K562 (cell line): ENCODE measurements at regions not wholly inside any gene's neighbourhood (a gene's known extent, or its start where the extent isn't known, plus 50 kb on each side); places are given as distances from the start of the nearest gene placed in this dataset.
"Not testable (repeated sequence)": the region's sequence is repeated elsewhere in the genome, so short reads cannot be mapped to it uniquely, and the experiment has no call there.

Experiments used
- ATAC-seq: fragments of 200-7000 bp; cut with Tn5 transposase; 3 replicates; pipeline ENCODE4 v1.9.1; 2020; ENCODE audit warnings: moderate library complexity
- BruUV-seq: library from RNA; stranded (reverse); fragments of 400-500 nt; replicated peaks from 2 replicates; lab custom pipeline; 2021; lab: Mats Ljungman, UMichigan
- CTCF ChIA-PET: fragments of 300-600 bp; formaldehyde crosslinking; extraction: SDS; loops from one replicate; lab custom pipeline; 2021; ENCODE audit warnings: low intra/inter-chr PET ratio; lab: Yijun Ruan, JAX
- POLR2A ChIA-PET: fragments of 300-600, 350-650 bp; sonication (Branson Sonifier 250); formaldehyde crosslinking; extraction: SDS; loops from one replicate; lab custom pipeline; 2021; ENCODE audit warnings: antibody characterized with exemption, inconsistent platforms; lab: Yijun Ruan, JAX
- DNase-seq, 4 experiments: peaks; one replicate each; pipeline versions ENCODE4 v3.0.0 to v3.0.0-alpha.2; 2011 to 2018; ENCODE audit warnings: low spot score in 3 of 4, mixed read lengths in 3 of 4; ENCODE audit errors: extremely low read depth in 1 of 4
- FAIRE-seq: peaks from 2 replicates; lab custom pipeline; 2011; peaks lifted over from hg19 to GRCh38; lab: Jason Lieb, UNC
- H2AFZ ChIP-seq: 2 replicates; pipeline ENCODE4 v1.6.0; 2011; ENCODE audit warnings: low read depth, low read length, control low read depth, inconsistent platforms
- H3K27ac ChIP-seq: fragments of 200-600 bp; 3 replicates; pipeline ENCODE4 v1.8.0; 2011; ENCODE audit warnings: low read depth, mild to moderate bottlenecking, control low read depth, inconsistent platforms, low read length, moderate library complexity, mixed read lengths; ENCODE audit errors: extremely low read depth
- H3K27me3 ChIP-seq, 2 experiments: fragments of 300-600 bp in 1 of 2; 2 replicates in 1 of 2; 3 replicates in 1 of 2; pipeline versions ENCODE4 v1.6.0 to v1.8.0; 2011; ENCODE audit warnings: inconsistent platforms in 2 of 2, low read length in 2 of 2, mild to moderate bottlenecking in 1 of 2, mixed read lengths in 1 of 2, moderate library complexity in 1 of 2; ENCODE audit not compliant: control insufficient read depth in 2 of 2, insufficient read depth in 2 of 2
- H3K36me3 ChIP-seq: fragments of 300-600 bp; 3 replicates; pipeline ENCODE4 v1.8.0; 2011; ENCODE audit warnings: mild to moderate bottlenecking, low read length, inconsistent platforms; ENCODE audit not compliant: control insufficient read depth, insufficient read depth
- H3K4me1 ChIP-seq, 2 experiments: fragments of 200-600 bp in 1 of 2; replicated peaks in 1 of 2; 2 replicates in 1 of 2; 3 replicates in 1 of 2; pipeline versions ENCODE4 v1.5.1 to v1.8.0; 2011; ENCODE audit warnings: inconsistent platforms in 2 of 2, low read length in 2 of 2, mild to moderate bottlenecking in 1 of 2, mixed read lengths in 1 of 2, moderate library complexity in 1 of 2; ENCODE audit not compliant: control insufficient read depth in 2 of 2, insufficient read depth in 2 of 2
- H3K4me2 ChIP-seq: 2 replicates; pipeline ENCODE4 v1.6.1; 2011; ENCODE audit warnings: low read length, control low read depth, inconsistent platforms, mixed read lengths; ENCODE audit not compliant: insufficient read depth
- H3K4me3 ChIP-seq: fragments of 200-600 bp; sonication (generic), shearing (Covaris generic); 2 replicates; pipeline ENCODE4 v1.5.1; 2016; ENCODE audit warnings: control low read depth, inconsistent platforms
- H3K79me2 ChIP-seq: fragments of 200-600 bp; 3 replicates; pipeline ENCODE4 v1.8.0; 2011; ENCODE audit warnings: low read length, inconsistent platforms; ENCODE audit not compliant: control insufficient read depth, insufficient read depth
- H3K9ac ChIP-seq, 2 experiments: 2 replicates each; pipeline versions ENCODE4 v1.6.0 to v1.6.1; 2011; ENCODE audit warnings: low read depth in 2 of 2, low read length in 2 of 2, control low read depth in 1 of 2, inconsistent platforms in 1 of 2, mild to moderate bottlenecking in 1 of 2, mixed read lengths in 1 of 2; ENCODE audit not compliant: insufficient read depth in 1 of 2
- H3K9me1 ChIP-seq: one replicate; pipeline ENCODE4 v1.6.0; 2011; ENCODE audit warnings: inconsistent platforms, mild to moderate bottlenecking, low read length, moderate library complexity; ENCODE audit not compliant: control insufficient read depth, insufficient read depth
- H3K9me3 ChIP-seq: replicated peaks from 2 replicates; pipeline ENCODE4 v1.5.1; 2011; ENCODE audit warnings: low read depth, low read length, inconsistent platforms; ENCODE audit not compliant: control insufficient read depth, insufficient read depth
- H4K20me1 ChIP-seq: replicated peaks from 2 replicates; pipeline ENCODE4 v1.6.1; 2011; ENCODE audit warnings: low read length, inconsistent platforms, mixed read lengths; ENCODE audit not compliant: control insufficient read depth, insufficient read depth
- BACH1 ChIP-seq: fragments of 200-800 bp; sonication (Bioruptor generic); IDR thresholded peaks from 2 replicates; pipeline ENCODE4 v1.6.1; 2016; ENCODE audit warnings: missing genetic modification characterization, missing compliant biosample characterization
- CHAMP1 ChIP-seq: fragments of 450-650 bp; IDR thresholded peaks from 2 replicates; pipeline ENCODE4 v1.6.1; 2016; ENCODE audit warnings: mild to moderate bottlenecking
- CTCF ChIP-seq, 3 experiments: IDR thresholded peaks in 2 of 3; conservative IDR thresholded peaks in 1 of 3; 2 replicates each; pipeline ENCODE4 v1.5.1; 2011 to 2012; ENCODE audit warnings: low read length in 3 of 3, mild to moderate bottlenecking in 3 of 3, control low read depth in 2 of 3, improper control_type of control experiment in 1 of 3, inconsistent platforms in 1 of 3, low read depth in 1 of 3, mixed read lengths in 1 of 3, moderate library complexity in 1 of 3; ENCODE audit not compliant: insufficient read depth in 2 of 3
- FOXA3 ChIP-seq, 2 experiments: fragments of 450-650 bp in 1 of 2; sonication (generic) in 1 of 2; formaldehyde crosslinking; IDR thresholded peaks in 1 of 2; conservative IDR thresholded peaks in 1 of 2; 2 replicates each; pipeline versions ENCODE4 v1.4.0 to v1.8.0; 2020 to 2022; ENCODE audit warnings: mild to moderate bottlenecking in 2 of 2, missing genetic modification reagents in 1 of 2
- JUN ChIP-seq, 2 experiments: sonication (generic) in 1 of 2; formaldehyde crosslinking in 1 of 2; IDR thresholded peaks; 2 replicates each; pipeline versions ENCODE4 v1.6.1 to v1.8.0; 2012 to 2022; ENCODE audit warnings: borderline replicate concordance in 2 of 2, mild to moderate bottlenecking in 2 of 2, improper control_type of control experiment in 1 of 2, low read depth in 1 of 2, low read length in 1 of 2, missing genetic modification reagents in 1 of 2
- MEIS2 ChIP-seq: fragments of 450-650 bp; IDR thresholded peaks from 2 replicates; pipeline ENCODE4 v1.6.1; 2014; ENCODE audit warnings: mild to moderate bottlenecking; ENCODE audit not compliant: partially characterized antibody
- NKRF ChIP-seq: fragments of 450-650 bp; IDR thresholded peaks from 2 replicates; pipeline ENCODE4 v1.6.1; 2016; ENCODE audit warnings: borderline replicate concordance
- PKNOX1 ChIP-seq: fragments of 450-650 bp; IDR thresholded peaks from 2 replicates; pipeline ENCODE4 v1.6.1; 2016
- RFX7 ChIP-seq: fragments of 250-450 bp; sonication (Bioruptor Pico); IDR thresholded peaks from 2 replicates; pipeline ENCODE4 v1.5.1; 2021; ENCODE audit warnings: mild to moderate bottlenecking
- STAG1 ChIP-seq: sonication (generic); formaldehyde crosslinking; IDR thresholded peaks from 2 replicates; pipeline ENCODE4 v1.5.0; 2020; ENCODE audit warnings: missing genetic modification reagents, borderline replicate concordance
- WGBS: fragments of 100-300 bp; shearing (Covaris generic); methylation state at CpG from one replicate; pipeline ENCODE4 v1.1.6; 2016; ENCODE audit warnings: low coverage, mixed read lengths; ENCODE audit not compliant: insufficient coverage; ENCODE audit errors: missing lambda C conversion rate; 5-methylcytosine and 5-hydroxymethylcytosine counted together
- in situ Hi-C: fragments of 300-500 bp; cut with MboI; formaldehyde crosslinking; loops from 4 replicates; pipeline ENCODE4 v1.15.0; 2018; ENCODE audit warnings: inconsistent platforms, mixed read lengths
- intact Hi-C: fragments of 100-400 bp; cut with micrococcal nuclease; formaldehyde crosslinking; loops from 2 replicates; pipeline ENCODE4 v1.14.2; 2022

GRCh38 chr1:100816049-100816448 lies 78.6 kb downstream of the EXTL2 start (continued):
- no peak for TF ChIP-seq NKRF
- no peak for TF ChIP-seq JUN (IDR thresholded peaks at IDR 0.05; ENCODE audit: borderline replicate concordance, low read depth, low read length)
- TF ChIP-seq JUN (CRISPR knock-in tag; IDR thresholded peaks at IDR 0.05; ENCODE audit: borderline replicate concordance) = no peak
- TF ChIP-seq BACH1 (tag) = no peak
- no peak for TF ChIP-seq RFX7 (CRISPR knock-in tag)
- TF ChIP-seq CHAMP1 = peak; percentile 46; the same call in 1 of the 2 replicates
- TF ChIP-seq STAG1 (CRISPR knock-in tag) = no peak

- ATAC-seq (peak; percentile 67), DNase-seq (peak in 1 of 4 experiments; percentile 28)
- H3K9ac ChIP-seq, H3K9me1 ChIP-seq, intact Hi-C loops, H4K20me1 ChIP-seq, H3K27ac ChIP-seq, CTCF ChIA-PET, H3K4me3 ChIP-seq, H3K9me3 ChIP-seq, H3K4me1 ChIP-seq, H3K79me2 ChIP-seq, FAIRE-seq, H3K36me3 ChIP-seq, H3K4me2 ChIP-seq, H3K27me3 ChIP-seq, BruUV-seq, in situ Hi-C loops: not testable (repeated sequence)
- POLR2A ChIA-PET = interaction anchor here (0.9 to 1.1 kb wide), 2 partner anchors 9 to 10 kb away, joined by 3 to 5 read pairs; no protein-coding TSS in a partner anchor
- H2AFZ ChIP-seq = peak overlapping the region; percentile 71
- WGBS = 16% methylated on average over 5 of the region's 6 CpGs
- TF ChIP-seq PKNOX1 (peak; percentile 83), FOXA3 (CRISPR knock-in tag; conservative IDR thresholded peaks at IDR 0.05 in 1 of 2, IDR thresholded peaks at IDR 0.05 in 1 of 2) (peak in 1 of 2 experiments; percentile 84; a peak in 2 of 4 replicates), MEIS2 (peak; percentile 49), CTCF (IDR thresholded peaks at IDR 0.05 in 2 of 3, conservative IDR thresholded peaks at IDR 0.05 in 1 of 3; ENCODE audit: insufficient read depth in 2 of 3, low read depth in 1 of 3, low read length in 3 of 3) (peak in 1 of 3 experiments; percentile 26; a peak in 2 of 6 replicates)
Observed at GRCh38 chr1:100820195-100820594, 74.4 kb downstream of the EXTL2 start.
